Heart left ventricle (tissue), 16 donors: ENCODE measurements at regions not wholly inside any gene's neighbourhood (a gene's known extent, or its start where the extent isn't known, plus 50 kb on each side); places are given as distances from the start of the nearest gene placed in this dataset.
"Not testable (repeated sequence)": the region's sequence is repeated elsewhere in the genome, so short reads cannot be mapped to it uniquely, and the experiment has no call there.

Source experiments
- ATAC-seq, 4 donors: fragments of 200-7000 bp; cut with Tn5 transposase; one replicate each; pipeline ENCODE4 v1.9.1; 2020 to 2022; ENCODE audit warnings: moderate library complexity in 4 of 4, mild to moderate bottlenecking in 3 of 4, moderate number of reproducible peaks in 1 of 4
- DNase-seq, 5 donors: peaks; one replicate each; pipeline ENCODE4 v3.0.0-alpha.2; 2020
- H3K27ac ChIP-seq, 12 donors: fragments of 200-600 bp; sonication (generic) in 4 of 12; one replicate each; pipeline versions ENCODE4 v1.5.0 to v1.8.0; 2016 to 2022; ENCODE audit warnings: mild to moderate bottlenecking in 2 of 12
- H3K27me3 ChIP-seq, 9 donors: fragments of 200-600 bp; sonication (generic) in 2 of 9; one replicate each; pipeline versions ENCODE4 v1.5.1 to v1.8.0; 2016 to 2022; ENCODE audit warnings: mild to moderate bottlenecking in 3 of 9
- H3K36me3 ChIP-seq, 9 donors: fragments of 200-600 bp; sonication (generic) in 2 of 9; one replicate each; pipeline versions ENCODE4 v1.5.0 to v1.8.0; 2018 to 2022; ENCODE audit warnings: mild to moderate bottlenecking in 2 of 9
- H3K4me1 ChIP-seq, 12 donors: fragments of 200-600 bp; sonication (generic) in 4 of 12; one replicate each; pipeline versions ENCODE4 v1.5.0 to v1.8.0; 2016 to 2022; ENCODE audit warnings: mild to moderate bottlenecking in 3 of 12
- H3K4me3 ChIP-seq, 12 donors: fragments of 200-600 bp; sonication (generic) in 4 of 12; one replicate each; pipeline versions ENCODE4 v1.5.0 to v1.8.0; 2017 to 2022; ENCODE audit warnings: mild to moderate bottlenecking in 9 of 12, moderate library complexity in 4 of 12
- H3K9me3 ChIP-seq, 12 donors: fragments of 200-600 bp; sonication (generic) in 4 of 12; one replicate each; pipeline versions ENCODE4 v1.5.0 to v1.8.0; 2016 to 2022; ENCODE audit warnings: mild to moderate bottlenecking in 1 of 12
- POLR2A ChIP-seq, 2 donors: fragments of 450-650 bp; IDR thresholded peaks; one replicate each; pipeline ENCODE4 v1.6.1; 2017; ENCODE audit warnings: antibody characterized with exemption in 2 of 2, mild to moderate bottlenecking in 2 of 2, moderate library complexity in 2 of 2
- WGBS, 4 donors: extraction: QIAGEN DNeasy Blood & Tissue Kit in 2 of 4; methylation state at CpG; one replicate each; pipeline versions ENCODE4 v1.1.5 to v1.1.7; 2013 to 2018; 5-methylcytosine and 5-hydroxymethylcytosine counted together
- intact Hi-C, 10 donors: fragments of 100-400 bp; cut with DNase I; formaldehyde crosslinking; loops; one replicate each; pipeline versions ENCODE4 v1.11.1 to v1.14.2; 2022
- TF ChIP-seq, protein P1 (sequence below), 12 donors: fragments of 200-600 bp; sonication (generic) in 4 of 12; IDR thresholded peaks; one replicate each; pipeline versions ENCODE4 v1.5.0 to v1.8.0; 2018 to 2022; ENCODE audit warnings: antibody characterized with exemption in 12 of 12, mild to moderate bottlenecking in 5 of 12
- donor health status: ischemic (EF 13 %, LVEDD 7.1; RV severe dilation, severe dysfunction).
- donor health status: healthy with polysubstance abuse.
- donor health status: DM: no; HTN: yes; CAD: no.
- donor health status: DM: no; HTN: no; CAD: no.
- donor health status: ischemic (EF 25% LVEDD 6.9; RV normal size, moderate dysfunction).
- donor health status: ischemic (EF 25% LVEDD 5.7; RV mildly dilated, moderate dysfunction).
- donor health status: healthy.
- donor health status: DM: yes; HTN: yes; CAD: no.
- donor health status: ischemic (EF 35%, LVEDD 5.7; RV mildly dilated, moderate dysfunction).
- donor health status: nonischemic (EF 11% LVEDD 7.7; RV severe dilation, severe dysfunction).
- donor health status: DM: yes; HTN: yes; CAD: no.
- donor health status: PGD.
- donor health status: ischemic (EF 29% LVEDD 5.4; RV normal size, mild dysfunction).
- donor health status: nonischemic (EF 23%, LVEDD 6.1; RV moderate dilation, normal function).

- DNase-seq (no peak), ATAC-seq (no peak)
- Histone ChIP-seq H3K4me1 (no peaks in the 10 kb centered on the region), H3K27ac (no peak overlapping the region), H3K9me3 (no peaks in the 10 kb centered on the region), H3K27me3 (peaks cover 0 to 3% (median 0%) of the 10 kb centered on the region in 9 donors), H3K4me3 (no peak overlapping the region), H3K36me3 (no peaks in the 10 kb centered on the region)
- TF ChIP-seq, protein P1, sequence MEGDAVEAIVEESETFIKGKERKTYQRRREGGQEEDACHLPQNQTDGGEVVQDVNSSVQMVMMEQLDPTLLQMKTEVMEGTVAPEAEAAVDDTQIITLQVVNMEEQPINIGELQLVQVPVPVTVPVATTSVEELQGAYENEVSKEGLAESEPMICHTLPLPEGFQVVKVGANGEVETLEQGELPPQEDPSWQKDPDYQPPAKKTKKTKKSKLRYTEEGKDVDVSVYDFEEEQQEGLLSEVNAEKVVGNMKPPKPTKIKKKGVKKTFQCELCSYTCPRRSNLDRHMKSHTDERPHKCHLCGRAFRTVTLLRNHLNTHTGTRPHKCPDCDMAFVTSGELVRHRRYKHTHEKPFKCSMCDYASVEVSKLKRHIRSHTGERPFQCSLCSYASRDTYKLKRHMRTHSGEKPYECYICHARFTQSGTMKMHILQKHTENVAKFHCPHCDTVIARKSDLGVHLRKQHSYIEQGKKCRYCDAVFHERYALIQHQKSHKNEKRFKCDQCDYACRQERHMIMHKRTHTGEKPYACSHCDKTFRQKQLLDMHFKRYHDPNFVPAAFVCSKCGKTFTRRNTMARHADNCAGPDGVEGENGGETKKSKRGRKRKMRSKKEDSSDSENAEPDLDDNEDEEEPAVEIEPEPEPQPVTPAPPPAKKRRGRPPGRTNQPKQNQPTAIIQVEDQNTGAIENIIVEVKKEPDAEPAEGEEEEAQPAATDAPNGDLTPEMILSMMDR (IDR thresholded peaks at IDR 0.05) = no peak
- TF ChIP-seq POLR2A (IDR thresholded peaks at IDR 0.05) = no peak
- 23 to 40% (median 35%) methylated on average over 4 of the region's 4 CpGs for WGBS, 4 donors
- intact Hi-C loops = no loop called here
These were observed 504.3 kb upstream of the SLC35B3 start for GRCh38 chr6:8939615-8940014.

DNA sequence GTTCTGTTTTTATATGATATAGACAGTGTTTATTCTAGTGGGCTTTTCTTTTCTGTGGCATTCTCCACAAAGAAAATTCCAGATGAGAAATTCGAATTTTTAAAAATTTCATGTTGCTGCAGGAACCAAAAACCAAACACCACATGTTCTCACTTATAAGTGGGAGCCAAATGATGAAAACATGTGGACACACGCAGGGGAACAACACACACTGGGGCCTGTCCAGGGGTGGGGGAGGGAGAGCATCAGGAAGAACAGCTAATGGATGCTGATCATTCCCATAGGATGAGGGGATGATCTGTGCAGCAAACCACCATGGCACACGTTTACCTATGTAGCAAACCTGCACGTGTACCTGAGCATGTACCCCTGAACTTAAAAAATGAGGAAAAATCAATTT, 499.0 kb upstream of the SLC35B3 start:
- intact Hi-C loops = no loop called here
- WGBS, 4 donors = 56 to 67% (median 63%) methylated on average over 4 of the region's 4 CpGs
- DNase-seq = no peak
- H3K27ac ChIP-seq = no peak overlapping the region
- no peak for ATAC-seq
- TF ChIP-seq, protein P1 (IDR thresholded peaks at IDR 0.05) = no peak
- TF ChIP-seq POLR2A (IDR thresholded peaks at IDR 0.05) = no peak
- H3K36me3 ChIP-seq = no peaks in the 10 kb centered on the region
- H3K9me3 ChIP-seq = no peaks in the 10 kb centered on the region
- no peaks in the 10 kb centered on the region for H3K27me3 ChIP-seq
- H3K4me1 ChIP-seq = no peaks in the 10 kb centered on the region
- no peak overlapping the region for H3K4me3 ChIP-seq

DNA sequence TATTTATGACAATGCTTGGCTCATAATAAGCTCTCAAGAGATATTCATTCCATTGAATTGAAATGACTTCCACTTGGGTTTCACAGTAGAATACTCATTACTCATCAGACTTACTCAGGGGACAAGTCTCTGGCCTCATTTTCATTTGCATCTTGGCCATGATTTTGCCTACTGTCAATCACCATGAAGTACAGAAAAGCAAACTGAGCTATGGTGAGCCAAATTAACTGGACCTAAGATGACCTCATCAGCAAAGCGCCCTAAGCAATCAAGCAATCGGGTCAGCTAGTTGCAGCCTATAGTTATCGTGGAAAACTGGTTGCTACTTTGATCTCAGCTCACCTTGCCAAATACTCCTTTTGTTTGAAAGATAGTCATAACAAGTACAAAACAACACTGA, 494.7 kb upstream of the SLC35B3 start:
- Histone ChIP-seq H3K4me3 (no peak overlapping the region), H3K4me1 (no peaks in the 10 kb centered on the region), H3K36me3 (no peaks in the 10 kb centered on the region), H3K27me3 (no peaks in the 10 kb centered on the region), H3K9me3 (no peaks in the 10 kb centered on the region), H3K27ac (no peak overlapping the region)
- WGBS, 4 donors = 91 to 96% (median 92%) methylated on average over 3 of the region's 3 CpGs
- TF ChIP-seq, protein P1 (IDR thresholded peaks at IDR 0.05) = no peak
- TF ChIP-seq POLR2A (IDR thresholded peaks at IDR 0.05) = no peak
- ATAC-seq (no peak), DNase-seq (no peak)
- intact Hi-C loops = no loop called here

GRCh38 chr6:8920244-8920643, 484.9 kb upstream of the SLC35B3 start:
- intact Hi-C loops, H3K4me1 ChIP-seq, DNase-seq, H3K27ac ChIP-seq, ATAC-seq, H3K9me3 ChIP-seq, H3K27me3 ChIP-seq, H3K36me3 ChIP-seq, H3K4me3 ChIP-seq: not testable (repeated sequence)
- WGBS, 4 donors = 88 to 100% (median 93%) methylated on average over 1 of the region's 1 CpG

- intact Hi-C loops = no loop called here
- Histone ChIP-seq H3K27ac (no peak overlapping the region), H3K36me3 (no peaks in the 10 kb centered on the region), H3K9me3 (peaks cover 0 to 5% (median 0%) of the 10 kb centered on the region in 12 donors), H3K4me1 (no peaks in the 10 kb centered on the region), H3K27me3 (no peaks in the 10 kb centered on the region), H3K4me3 (no peak overlapping the region)
- 76 to 83% (median 80%) methylated on average over 2 of the region's 2 CpGs for WGBS, 4 donors
- ATAC-seq (no peak), DNase-seq (no peak)
- no peak for TF ChIP-seq POLR2A (IDR thresholded peaks at IDR 0.05)
- TF ChIP-seq, protein P1 (IDR thresholded peaks at IDR 0.05) = no peak
These were observed 482.9 kb upstream of the SLC35B3 start for GRCh38 chr6:8918196-8918595.
